Liver (tissue), 8 donors: ENCODE measurements at regions not wholly inside any gene's neighbourhood (a gene's known extent, or its start where the extent isn't known, plus 50 kb on each side); places are given as distances from the start of the nearest gene placed in this dataset.

Source experiments
- DNase-seq: peaks from one replicate; pipeline ENCODE4 v3.0.0-alpha.2; 2017; ENCODE audit warnings: low spot score
- H3K27ac ChIP-seq, 2 donors: one replicate each; pipeline ENCODE4 v1.7.0; 2013; ENCODE audit warnings: inconsistent platforms in 2 of 2, low read length in 2 of 2, control low read depth in 1 of 2, low read depth in 1 of 2, mild to moderate bottlenecking in 1 of 2
- H3K27me3 ChIP-seq, 4 donors: one replicate each; pipeline versions ENCODE4 v1.6.1 to v1.7.0; 2013; ENCODE audit warnings: low read length in 3 of 4, inconsistent platforms in 1 of 4, mild to moderate bottlenecking in 1 of 4, moderate library complexity in 1 of 4; ENCODE audit not compliant: control insufficient read depth in 4 of 4, insufficient read depth in 4 of 4
- H3K36me3 ChIP-seq, 4 donors: one replicate each; pipeline versions ENCODE4 v1.6.1 to v1.7.0; 2013; ENCODE audit warnings: low read length in 3 of 4, mild to moderate bottlenecking in 3 of 4, low read depth in 1 of 4, moderate library complexity in 1 of 4; ENCODE audit not compliant: control insufficient read depth in 4 of 4, insufficient read depth in 3 of 4
- H3K4me1 ChIP-seq, 4 donors: one replicate each; pipeline versions ENCODE4 v1.6.1 to v1.7.0; 2013; ENCODE audit warnings: low read length in 3 of 4, mild to moderate bottlenecking in 3 of 4, moderate library complexity in 1 of 4; ENCODE audit not compliant: control insufficient read depth in 4 of 4, insufficient read depth in 4 of 4
- H3K4me3 ChIP-seq, 3 donors: one replicate each; pipeline versions ENCODE4 v1.6.1 to v1.7.0; 2013; ENCODE audit warnings: low read length in 3 of 3, control low read depth in 1 of 3, low read depth in 1 of 3, mild to moderate bottlenecking in 1 of 3
- H3K9ac ChIP-seq, 2 donors: one replicate each; pipeline ENCODE4 v1.7.0; 2013; ENCODE audit warnings: low read length in 2 of 2, mild to moderate bottlenecking in 2 of 2, moderate library complexity in 2 of 2, control low read depth in 1 of 2, low read depth in 1 of 2
- H3K9me3 ChIP-seq, 4 donors: one replicate each; pipeline versions ENCODE4 v1.6.1 to v1.7.0; 2013; ENCODE audit warnings: low read length in 3 of 4; ENCODE audit not compliant: control insufficient read depth in 4 of 4
- ATF3 ChIP-seq: IDR thresholded peaks from 2 replicates; pipeline ENCODE4 v1.6.1; 2016; ENCODE audit warnings: antibody characterized with exemption
- CTCF ChIP-seq: fragments of 150-350 bp; IDR thresholded peaks from 2 replicates; pipeline ENCODE4 v1.5.1; 2017; ENCODE audit warnings: improper control_type of control experiment, low read depth, low read length; ENCODE audit not compliant: missing input control
- EGR1 ChIP-seq, 2 donors: IDR thresholded peaks; 2 replicates each; pipeline ENCODE4 v1.6.1; 2016 to 2018; ENCODE audit warnings: antibody characterized with exemption in 2 of 2, low read depth in 2 of 2
- FOXA1 ChIP-seq: IDR thresholded peaks from 2 replicates; pipeline ENCODE4 v1.6.1; 2016; ENCODE audit warnings: antibody characterized with exemption
- FOXA2 ChIP-seq: IDR thresholded peaks from 2 replicates; pipeline ENCODE4 v1.6.1; 2016; ENCODE audit warnings: antibody characterized with exemption
- HNF4A ChIP-seq, 2 donors: conservative IDR thresholded peaks; 2 replicates each; pipeline ENCODE4 v1.6.1; 2016; ENCODE audit warnings: antibody characterized with exemption in 2 of 2, mild to moderate bottlenecking in 2 of 2
- HNF4G ChIP-seq: IDR thresholded peaks from 2 replicates; pipeline ENCODE4 v1.6.1; 2016; ENCODE audit warnings: antibody characterized with exemption
- NR2F2 ChIP-seq: IDR thresholded peaks from 2 replicates; pipeline ENCODE4 v1.6.1; 2016; ENCODE audit warnings: antibody characterized with exemption
- RAD21 ChIP-seq, 2 donors: IDR thresholded peaks; 2 replicates each; pipeline ENCODE4 v1.6.1; 2016; ENCODE audit warnings: antibody characterized with exemption in 2 of 2, mild to moderate bottlenecking in 2 of 2
- REST ChIP-seq: IDR thresholded peaks from 2 replicates; pipeline ENCODE4 v1.6.1; 2016; ENCODE audit warnings: antibody characterized with exemption, mild to moderate bottlenecking
- RXRA ChIP-seq, 2 donors: IDR thresholded peaks; 2 replicates each; pipeline ENCODE4 v1.6.1; 2017 to 2018; ENCODE audit warnings: antibody characterized with exemption in 2 of 2, mild to moderate bottlenecking in 1 of 2
- SP1 ChIP-seq: IDR thresholded peaks from 2 replicates; pipeline ENCODE4 v1.6.1; 2018; ENCODE audit warnings: antibody characterized with exemption, mild to moderate bottlenecking
- TAF1 ChIP-seq: conservative IDR thresholded peaks from 2 replicates; pipeline ENCODE4 v1.6.1; 2016; ENCODE audit warnings: antibody characterized with exemption, mild to moderate bottlenecking
- YY1 ChIP-seq: IDR thresholded peaks from 2 replicates; pipeline ENCODE4 v1.6.1; 2016; ENCODE audit warnings: antibody characterized with exemption, mild to moderate bottlenecking
- WGBS: extraction: QIAGEN DNeasy Blood & Tissue Kit; methylation state at CpG from one replicate; pipeline ENCODE4 v1.1.7; 2013; 5-methylcytosine and 5-hydroxymethylcytosine counted together
- TF ChIP-seq, protein P1 (sequence below): IDR thresholded peaks from 2 replicates; pipeline ENCODE4 v1.6.1; 2016; ENCODE audit warnings: antibody characterized with exemption
- donor health status: healthy.
- donor health status: healthy.
- donor health status: healthy.
- donor health status: healthy.
- donor health status: healthy.

DNA sequence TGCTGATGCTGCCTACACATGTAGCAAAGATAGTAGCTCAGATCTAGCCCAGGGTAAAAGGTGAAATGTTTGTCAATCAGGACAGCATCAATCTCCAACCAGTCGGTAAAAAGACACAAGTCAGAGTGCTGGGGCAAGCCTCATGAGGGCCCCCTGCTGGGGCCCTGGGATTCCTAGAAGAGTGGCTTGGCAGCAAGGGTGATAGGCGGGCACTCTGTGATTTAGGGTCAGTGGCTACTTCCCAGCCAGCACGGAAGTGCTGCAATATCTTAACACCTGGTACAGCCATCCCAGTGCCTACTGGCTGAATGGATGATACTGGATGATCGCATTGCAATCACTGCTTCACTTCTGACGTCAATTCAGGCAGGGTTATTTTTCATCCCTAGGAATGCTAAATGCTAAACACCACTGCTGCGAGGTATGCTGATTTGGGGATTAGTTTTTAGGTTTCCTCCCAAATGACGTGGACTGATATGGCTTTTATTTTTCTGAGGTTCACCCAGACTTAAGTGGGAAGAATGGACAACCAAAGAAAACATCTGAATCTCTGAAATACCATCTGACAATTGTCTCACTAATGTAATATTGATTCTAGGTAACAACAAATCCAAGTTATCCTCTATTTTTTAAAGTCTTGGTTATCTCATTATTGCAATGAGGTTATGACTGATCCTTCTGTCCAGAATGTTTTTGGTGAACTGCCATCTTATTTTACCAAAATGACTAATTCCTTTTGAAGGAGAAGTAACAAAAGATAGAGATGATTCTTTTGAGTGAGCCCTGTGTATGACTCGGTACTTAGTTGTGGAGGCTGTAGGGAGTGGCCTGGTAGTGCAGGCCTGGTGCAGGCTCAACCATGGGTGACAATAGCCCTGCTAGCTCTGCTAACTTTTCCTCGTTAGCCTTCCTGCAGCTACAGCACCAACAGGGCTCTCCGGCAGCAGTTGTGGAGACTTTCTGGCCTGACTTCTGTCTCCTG lies 432.5 kb downstream of the FGF9 start:
- Histone ChIP-seq H3K36me3 (no peaks in the 10 kb centered on the region), H3K4me3 (no peak overlapping the region), H3K27ac (no peak overlapping the region), H3K9ac (no peak overlapping the region), H3K9me3 (peaks cover 0 to 4% (median 0%) of the 10 kb centered on the region in 4 donors), H3K27me3 (no peaks in the 10 kb centered on the region), H3K4me1 (peaks cover 0 to 14% (median 11%) of the 10 kb centered on the region in 4 donors)
- no peak for TF ChIP-seq FOXA1
- TF ChIP-seq, protein P1, sequence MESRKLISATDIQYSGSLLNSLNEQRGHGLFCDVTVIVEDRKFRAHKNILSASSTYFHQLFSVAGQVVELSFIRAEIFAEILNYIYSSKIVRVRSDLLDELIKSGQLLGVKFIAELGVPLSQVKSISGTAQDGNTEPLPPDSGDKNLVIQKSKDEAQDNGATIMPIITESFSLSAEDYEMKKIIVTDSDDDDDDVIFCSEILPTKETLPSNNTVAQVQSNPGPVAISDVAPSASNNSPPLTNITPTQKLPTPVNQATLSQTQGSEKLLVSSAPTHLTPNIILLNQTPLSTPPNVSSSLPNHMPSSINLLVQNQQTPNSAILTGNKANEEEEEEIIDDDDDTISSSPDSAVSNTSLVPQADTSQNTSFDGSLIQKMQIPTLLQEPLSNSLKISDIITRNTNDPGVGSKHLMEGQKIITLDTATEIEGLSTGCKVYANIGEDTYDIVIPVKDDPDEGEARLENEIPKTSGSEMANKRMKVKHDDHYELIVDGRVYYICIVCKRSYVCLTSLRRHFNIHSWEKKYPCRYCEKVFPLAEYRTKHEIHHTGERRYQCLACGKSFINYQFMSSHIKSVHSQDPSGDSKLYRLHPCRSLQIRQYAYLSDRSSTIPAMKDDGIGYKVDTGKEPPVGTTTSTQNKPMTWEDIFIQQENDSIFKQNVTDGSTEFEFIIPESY, result no peak
- TF ChIP-seq EGR1 (IDR thresholded peaks at IDR 0.05; ENCODE audit: low read depth in 2 of 2), result no peak
- no peak for TF ChIP-seq CTCF
- TF ChIP-seq TAF1, result no peak
- no peak for TF ChIP-seq RXRA (IDR thresholded peaks at IDR 0.05)
- no peak for TF ChIP-seq RAD21 (IDR thresholded peaks at IDR 0.05)
- no peak for TF ChIP-seq SP1
- no peak for TF ChIP-seq HNF4A (conservative IDR thresholded peaks at IDR 0.05)
- TF ChIP-seq NR2F2, result no peak
- TF ChIP-seq ATF3, result no peak
- TF ChIP-seq HNF4G, result no peak
- no peak for TF ChIP-seq REST
- no peak for TF ChIP-seq FOXA2
- DNase-seq, result no peak
- WGBS, result 84% methylated on average over 10 of the region's 10 CpGs

- no peak for DNase-seq
- WGBS, result 95% methylated on average over 3 of the region's 3 CpGs
- H3K36me3 ChIP-seq, result no peaks in the 10 kb centered on the region
- H3K9ac ChIP-seq, result no peak overlapping the region
- no peak for TF ChIP-seq EGR1 (IDR thresholded peaks at IDR 0.05; ENCODE audit: low read depth in 2 of 2)
- no peak for TF ChIP-seq YY1
- TF ChIP-seq TAF1, result no peak
- H3K27ac ChIP-seq, result no peak overlapping the region
- H3K4me1 ChIP-seq, result peaks cover 0 to 25% (median 18%) of the 10 kb centered on the region in 4 donors
- H3K4me3 ChIP-seq, result no peak overlapping the region
- peaks cover 0 to 3% (median 0%) of the 10 kb centered on the region in 4 donors for H3K27me3 ChIP-seq
- no peaks in the 10 kb centered on the region for H3K9me3 ChIP-seq
These were observed 435.2 kb downstream of the FGF9 start for GRCh38 chr13:22106058-22106457.
